Activated CD8-positive, alpha-beta T cell treated with anti-CD3 and anti-CD28 coated beads, Interleukin-2, amount 10 ng/mL, durations not matched to agents 7 days and 5 days (primary cell): ENCODE measurements at regions not wholly inside any gene's neighbourhood (a gene's known extent, or its start where the extent isn't known, plus 50 kb on each side); places are given as distances from the start of the nearest gene placed in this dataset.

ENCODE experiments used
- ATAC-seq: fragments of 150-1000 bp; cut with Tn5 transposase; one replicate; pipeline ENCODE4 v1.10.0; 2021; ENCODE audit warnings: moderate library complexity
- CTCF ChIA-PET: fragments of 350-600 bp; sonication (Branson Sonifier 250); formaldehyde crosslinking; loops from one replicate; lab custom pipeline; 2021; ENCODE audit warnings: antibody characterized with exemption; lab: Charles Lee
- POLR2A ChIA-PET: fragments of 350-600 bp; sonication (Branson Sonifier 250); formaldehyde crosslinking; loops from one replicate; lab custom pipeline; 2021; ENCODE audit warnings: antibody characterized with exemption; lab: Charles Lee
- DNase-seq: peaks from one replicate; pipeline ENCODE4 v3.0.0-alpha.2; 2020
- H3K27ac Mint-ChIP-seq: one replicate; pipeline ENCODE4 v1.8.0; 2021; ENCODE audit warnings: mild to moderate bottlenecking, mixed read lengths
- H3K27me3 Mint-ChIP-seq: one replicate; pipeline ENCODE4 v1.8.0; 2021; ENCODE audit warnings: low read depth, mixed read lengths
- H3K36me3 Mint-ChIP-seq: one replicate; pipeline ENCODE4 v1.8.0; 2021; ENCODE audit warnings: low read depth, mixed read lengths
- H3K4me1 Mint-ChIP-seq: one replicate; pipeline ENCODE4 v1.8.0; 2021; ENCODE audit warnings: low read depth, mixed read lengths
- H3K4me3 Mint-ChIP-seq: one replicate; pipeline ENCODE4 v1.8.0; 2021; ENCODE audit warnings: mild to moderate bottlenecking, mixed read lengths
- H3K9me3 Mint-ChIP-seq: one replicate; pipeline ENCODE4 v1.8.0; 2022; ENCODE audit warnings: mixed read lengths; ENCODE audit not compliant: insufficient read depth

DNA sequence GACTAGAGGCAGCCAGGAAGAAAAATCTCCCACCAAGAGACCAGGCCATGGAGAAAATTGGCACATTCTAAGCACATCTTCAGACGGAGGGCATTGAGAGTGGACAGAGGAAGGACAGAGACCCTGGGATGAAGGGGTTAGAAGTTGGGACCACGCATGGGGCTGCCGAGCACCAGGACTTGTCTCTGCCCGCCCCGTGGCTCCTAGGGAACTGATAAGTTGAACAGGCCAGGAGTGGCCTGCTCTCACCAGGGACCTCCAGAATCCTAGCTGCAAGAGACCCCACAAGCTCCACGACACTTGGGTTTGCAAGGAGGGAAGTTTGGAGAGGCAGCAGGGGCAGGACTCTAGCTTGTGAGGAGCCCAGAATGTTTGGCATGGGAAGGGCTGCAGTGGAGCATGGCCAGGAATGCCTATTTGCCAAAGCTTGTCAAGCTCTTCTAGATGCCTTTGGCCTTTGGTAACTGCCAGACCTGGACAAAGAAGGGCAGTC lies 355.1 kb downstream of the NSUN3 start:
- Mint-ChIP-seq H3K27ac (no peak overlapping the region), H3K9me3 (no peaks in the 10 kb centered on the region), H3K4me3 (no peak overlapping the region), H3K4me1 (no peaks in the 10 kb centered on the region), H3K27me3 (no peaks in the 10 kb centered on the region), H3K36me3 (no peaks in the 10 kb centered on the region)
- no peak for DNase-seq
- ATAC-seq = no peak
- ChIA-PET POLR2A (no interaction called here), CTCF (no interaction called here)

DNA sequence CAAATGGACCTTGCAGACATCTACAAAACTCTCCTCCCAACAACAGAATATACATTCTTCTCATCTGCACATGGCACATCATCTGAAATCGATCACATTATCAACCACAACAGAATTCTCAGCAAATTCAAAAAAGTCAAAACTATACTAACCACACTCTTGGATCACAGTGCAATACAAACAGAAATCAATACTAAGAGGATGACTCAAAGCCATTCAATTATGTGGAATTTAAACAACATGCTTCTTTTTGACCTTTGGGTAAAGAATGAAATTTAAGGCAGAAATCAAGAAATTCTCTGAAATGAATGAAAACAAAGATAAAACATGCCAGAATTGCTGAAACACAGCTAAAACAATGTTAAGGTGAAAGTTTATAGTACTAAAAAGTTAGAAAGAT lies 358.1 kb downstream of the NSUN3 start:
- Mint-ChIP-seq H3K27me3 (no peaks in the 10 kb centered on the region), H3K9me3 (no peaks in the 10 kb centered on the region), H3K4me3 (no peak overlapping the region), H3K4me1 (no peaks in the 10 kb centered on the region), H3K36me3 (no peaks in the 10 kb centered on the region), H3K27ac (no peak overlapping the region)
- CTCF ChIA-PET = no interaction called here
- DNase-seq (no peak), ATAC-seq (no peak)
- POLR2A ChIA-PET = no interaction called here

DNA sequence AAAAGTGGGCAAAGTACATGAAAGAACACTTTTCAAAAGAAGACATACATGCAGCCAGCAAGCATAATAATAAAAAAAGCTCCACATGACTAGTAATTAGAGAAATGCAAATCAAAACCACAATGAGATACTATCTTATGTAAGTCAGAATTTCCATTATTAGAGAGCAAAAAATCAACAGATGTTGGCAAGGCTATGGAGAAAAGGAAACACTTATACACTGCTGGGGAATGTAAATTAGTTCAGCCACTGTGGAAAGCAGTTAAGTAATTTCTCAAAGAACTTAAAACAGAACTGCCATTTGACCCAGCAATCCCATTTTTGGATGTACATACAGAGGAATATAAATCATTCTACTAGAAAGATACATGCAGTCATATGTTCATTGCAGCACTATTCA lies 360.7 kb downstream of the NSUN3 start:
- CTCF ChIA-PET = no interaction called here
- Mint-ChIP-seq H3K9me3 (no peaks in the 10 kb centered on the region), H3K4me1 (no peaks in the 10 kb centered on the region), H3K4me3 (no peak overlapping the region), H3K36me3 (no peaks in the 10 kb centered on the region), H3K27ac (no peak overlapping the region), H3K27me3 (no peaks in the 10 kb centered on the region)
- ATAC-seq (no peak), DNase-seq (no peak)
- POLR2A ChIA-PET = no interaction called here

DNA sequence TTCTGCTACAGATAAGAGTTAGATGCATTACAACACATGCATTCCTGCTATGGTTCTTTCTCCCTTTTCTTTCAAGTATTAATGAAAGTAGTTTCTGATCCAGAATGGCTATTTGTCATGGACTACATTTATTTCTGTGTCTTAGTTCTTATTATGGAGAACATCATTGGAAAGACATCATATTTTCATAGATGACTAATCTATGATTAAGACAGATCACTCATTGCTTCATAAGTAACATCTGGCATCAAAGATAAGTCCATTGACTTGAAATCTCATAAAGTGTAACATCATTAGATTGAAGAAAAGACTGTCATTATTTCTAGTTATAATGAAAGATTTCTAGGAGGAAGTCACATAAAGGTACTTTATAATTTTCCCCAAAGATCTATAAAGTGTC lies 366.7 kb downstream of the NSUN3 start:
- no peaks in the 10 kb centered on the region for H3K9me3 Mint-ChIP-seq
- no peaks in the 10 kb centered on the region for H3K27me3 Mint-ChIP-seq
- DNase-seq (no peak), ATAC-seq (no peak)
- no peaks in the 10 kb centered on the region for H3K4me1 Mint-ChIP-seq
- H3K36me3 Mint-ChIP-seq = no peaks in the 10 kb centered on the region
- no peak overlapping the region for H3K4me3 Mint-ChIP-seq
- no peak overlapping the region for H3K27ac Mint-ChIP-seq
- CTCF ChIA-PET = no interaction called here
- POLR2A ChIA-PET = no interaction called here

DNA sequence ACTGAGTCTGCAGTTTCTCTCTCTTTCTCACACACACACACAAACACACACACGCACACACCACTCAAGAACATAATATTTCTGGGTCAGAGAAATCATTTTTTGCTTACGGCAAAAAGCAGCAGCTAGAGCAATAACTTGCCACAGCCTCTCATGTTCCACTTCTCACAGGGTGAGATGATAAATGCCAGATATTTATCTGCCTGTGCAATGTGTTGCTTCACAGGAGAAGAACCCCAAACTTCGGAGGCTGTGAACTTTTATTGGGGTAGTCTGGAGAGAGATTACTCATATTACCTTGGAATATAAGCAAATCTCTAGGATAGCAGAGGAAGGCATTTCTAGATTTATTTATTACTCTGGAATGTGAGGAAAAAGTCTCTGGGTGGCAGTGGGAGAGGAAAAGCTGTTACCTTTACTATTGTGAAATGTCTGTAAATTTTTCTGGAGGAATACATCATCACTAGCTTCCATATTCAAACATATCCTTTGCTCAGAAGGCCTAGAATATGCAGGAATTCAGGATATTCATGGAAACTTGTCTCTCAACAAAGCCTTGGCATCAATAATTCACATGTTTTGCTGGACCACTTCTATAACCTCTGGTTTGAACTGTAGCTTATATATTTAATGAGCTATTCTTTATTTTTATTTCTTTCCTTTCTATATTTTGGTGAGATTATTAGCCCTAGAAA lies 369.2 kb downstream of the NSUN3 start:
- DNase-seq (no peak), ATAC-seq (no peak)
- Mint-ChIP-seq H3K4me3 (no peak overlapping the region), H3K4me1 (no peaks in the 10 kb centered on the region), H3K27me3 (no peaks in the 10 kb centered on the region), H3K9me3 (no peaks in the 10 kb centered on the region), H3K36me3 (no peaks in the 10 kb centered on the region), H3K27ac (no peak overlapping the region)
- ChIA-PET POLR2A (no interaction called here), CTCF (no interaction called here)

DNA sequence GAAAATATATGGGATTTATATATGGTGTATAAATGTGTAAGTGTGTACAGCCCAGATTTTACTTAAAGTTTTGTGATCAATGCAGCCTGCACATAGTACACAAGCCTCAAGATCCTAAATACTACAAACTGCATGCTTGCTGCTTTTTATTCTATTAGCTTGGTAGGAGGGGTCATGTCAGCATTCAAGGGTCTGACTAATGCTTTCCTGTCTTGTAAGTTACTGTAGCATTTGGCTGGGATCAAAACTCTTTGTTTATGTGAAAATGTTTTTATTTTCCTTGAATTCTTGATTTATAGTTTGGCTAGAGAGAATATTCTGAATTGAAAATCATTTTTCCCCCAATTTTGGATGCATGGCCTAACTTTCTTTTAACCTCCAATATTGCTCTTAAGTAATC lies 370.9 kb downstream of the NSUN3 start:
- Mint-ChIP-seq H3K36me3 (no peaks in the 10 kb centered on the region), H3K4me1 (no peaks in the 10 kb centered on the region), H3K27ac (no peak overlapping the region), H3K9me3 (peaks cover 7% of the 10 kb centered on the region), H3K27me3 (no peaks in the 10 kb centered on the region), H3K4me3 (no peak overlapping the region)
- ChIA-PET CTCF (no interaction called here), POLR2A (no interaction called here)
- ATAC-seq (no peak), DNase-seq (no peak)

DNA sequence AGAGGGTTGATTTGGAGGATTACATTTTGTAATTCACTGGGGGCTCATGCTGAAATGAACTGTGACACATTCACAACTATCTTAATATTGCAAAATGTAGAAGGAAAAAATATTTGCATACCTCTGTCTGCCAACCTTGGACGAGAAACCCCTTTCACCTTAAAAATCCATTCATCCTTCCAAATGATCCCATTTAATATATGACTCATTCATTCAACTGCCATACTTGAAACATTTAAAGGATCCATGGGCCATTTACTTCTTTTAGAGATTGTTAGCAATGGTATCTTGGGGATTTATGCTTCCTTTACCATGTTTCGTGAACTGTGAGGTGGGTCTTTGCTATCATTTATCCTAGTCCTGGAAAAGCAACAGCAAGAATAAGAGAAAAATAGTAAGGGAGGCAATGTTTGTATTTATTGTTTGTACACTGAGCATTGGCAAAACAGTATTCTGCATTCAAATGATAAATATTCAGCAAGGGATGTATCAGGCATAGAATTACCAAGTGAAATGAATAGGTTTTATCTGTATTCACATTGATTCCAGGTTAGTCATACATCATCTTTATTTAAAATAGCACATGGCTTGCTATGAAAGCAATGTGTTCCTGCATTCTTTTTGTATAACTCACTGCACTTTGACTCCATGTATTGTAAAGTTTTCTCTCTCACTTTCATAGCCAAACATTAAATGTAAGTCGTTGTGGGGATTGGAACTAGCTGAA lies 378.1 kb downstream of the NSUN3 start:
- no peak for ATAC-seq
- Mint-ChIP-seq H3K9me3 (peaks cover 11% of the 10 kb centered on the region), H3K36me3 (no peaks in the 10 kb centered on the region), H3K27ac (no peak overlapping the region), H3K4me1 (no peaks in the 10 kb centered on the region), H3K27me3 (no peaks in the 10 kb centered on the region), H3K4me3 (no peak overlapping the region)
- POLR2A ChIA-PET = no interaction called here
- CTCF ChIA-PET = no interaction called here
- no peak for DNase-seq

DNA sequence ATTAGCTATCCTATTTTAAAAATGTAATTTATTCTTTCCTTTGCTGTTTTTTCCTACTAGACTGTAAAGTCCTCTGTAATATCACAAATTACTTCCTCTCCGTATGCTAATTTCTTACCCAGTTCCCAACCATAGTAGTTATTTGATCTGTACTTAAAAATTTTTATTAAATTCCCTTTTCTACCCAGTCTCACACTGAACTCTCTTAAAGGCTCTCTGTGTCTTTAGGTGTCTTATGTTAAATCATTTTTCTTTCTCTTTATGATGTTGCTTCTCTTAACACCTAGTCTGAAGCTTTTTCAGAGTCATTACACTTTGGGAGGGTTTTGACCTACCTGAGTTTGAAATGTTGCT lies 378.6 kb downstream of the NSUN3 start:
- DNase-seq = no peak
- ChIA-PET POLR2A (no interaction called here), CTCF (no interaction called here)
- no peak overlapping the region for H3K27ac Mint-ChIP-seq
- no peak for ATAC-seq
- no peaks in the 10 kb centered on the region for H3K4me1 Mint-ChIP-seq
- no peak overlapping the region for H3K4me3 Mint-ChIP-seq
- no peaks in the 10 kb centered on the region for H3K27me3 Mint-ChIP-seq
- H3K36me3 Mint-ChIP-seq = no peaks in the 10 kb centered on the region
- peaks cover 11% of the 10 kb centered on the region for H3K9me3 Mint-ChIP-seq

DNA sequence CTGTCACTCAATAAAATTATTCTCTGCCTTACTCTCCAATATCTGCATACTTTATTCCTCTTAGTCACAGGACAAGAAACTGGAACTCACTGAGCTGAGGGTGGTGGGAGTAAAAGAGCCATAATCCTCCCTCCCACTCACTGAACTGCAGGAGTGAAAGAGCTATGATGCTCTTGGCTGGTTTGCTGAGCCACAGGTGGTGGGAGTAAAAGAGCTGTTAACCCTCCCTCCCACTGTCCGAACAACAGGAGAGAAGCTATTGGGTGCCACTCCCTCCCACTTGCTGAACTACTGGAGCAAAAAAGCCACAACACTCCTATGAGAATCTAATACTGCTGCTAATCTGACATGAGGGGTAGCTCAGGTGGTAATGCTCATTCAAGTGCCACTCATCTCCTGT lies 391.0 kb downstream of the NSUN3 start:
- Mint-ChIP-seq H3K4me3 (no peak overlapping the region), H3K4me1 (no peaks in the 10 kb centered on the region), H3K36me3 (no peaks in the 10 kb centered on the region), H3K27ac (no peak overlapping the region), H3K27me3 (no peaks in the 10 kb centered on the region), H3K9me3 (no peaks in the 10 kb centered on the region)
- ATAC-seq (no peak), DNase-seq (no peak)
- POLR2A ChIA-PET = interaction anchor here (0.6 kb wide), 1 partner anchor 21 kb away, joined by 3 read pairs; no protein-coding TSS in a partner anchor
- CTCF ChIA-PET = no interaction called here

DNA sequence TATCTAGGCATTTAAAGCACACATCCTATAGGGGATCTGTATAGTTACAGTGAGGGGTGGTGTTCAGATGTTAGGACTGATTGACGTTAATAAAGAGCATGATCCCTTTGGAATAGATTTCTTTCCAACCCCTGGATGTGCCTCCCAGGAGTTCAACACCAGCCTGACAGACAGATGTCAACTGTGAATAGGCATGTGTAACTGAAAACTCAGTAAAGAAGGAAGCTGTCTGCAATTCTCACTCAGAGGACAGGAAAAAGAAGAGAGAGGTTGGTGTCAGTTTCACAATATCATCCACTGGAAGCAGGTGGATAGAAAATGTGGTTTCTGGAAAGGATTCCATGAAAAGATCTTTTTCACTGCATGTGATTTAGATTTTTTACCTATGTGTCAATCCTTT lies 396.3 kb downstream of the NSUN3 start:
- DNase-seq = no peak
- Mint-ChIP-seq H3K4me1 (no peaks in the 10 kb centered on the region), H3K4me3 (no peak overlapping the region), H3K27me3 (no peaks in the 10 kb centered on the region), H3K36me3 (no peaks in the 10 kb centered on the region), H3K9me3 (no peaks in the 10 kb centered on the region), H3K27ac (no peak overlapping the region)
- CTCF ChIA-PET = no interaction called here
- POLR2A ChIA-PET = no interaction called here
- ATAC-seq = no peak

DNA sequence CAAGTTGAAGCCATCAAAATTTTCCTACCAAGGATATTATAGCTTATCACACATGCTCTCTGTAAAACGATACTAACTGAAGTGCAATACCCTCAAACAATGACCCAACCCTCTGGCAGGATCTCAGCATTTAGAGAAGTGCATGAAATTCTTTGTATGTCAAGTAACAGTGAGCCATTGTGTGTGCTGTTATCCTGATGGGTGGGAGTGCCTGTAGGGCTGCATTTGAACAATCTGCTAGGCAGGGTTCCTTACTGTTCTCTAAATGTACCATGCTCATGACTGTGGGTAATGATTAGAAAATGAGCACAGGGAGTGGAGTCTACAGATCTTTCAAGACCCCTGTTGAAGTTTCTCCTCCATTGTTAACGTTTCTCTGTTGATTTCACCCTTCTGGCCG lies 398.1 kb downstream of the NSUN3 start:
- ChIA-PET CTCF (no interaction called here), POLR2A (no interaction called here)
- Mint-ChIP-seq H3K4me3 (no peak overlapping the region), H3K27ac (no peak overlapping the region), H3K9me3 (no peaks in the 10 kb centered on the region), H3K4me1 (no peaks in the 10 kb centered on the region), H3K36me3 (no peaks in the 10 kb centered on the region), H3K27me3 (no peaks in the 10 kb centered on the region)
- ATAC-seq (no peak), DNase-seq (no peak)

DNA sequence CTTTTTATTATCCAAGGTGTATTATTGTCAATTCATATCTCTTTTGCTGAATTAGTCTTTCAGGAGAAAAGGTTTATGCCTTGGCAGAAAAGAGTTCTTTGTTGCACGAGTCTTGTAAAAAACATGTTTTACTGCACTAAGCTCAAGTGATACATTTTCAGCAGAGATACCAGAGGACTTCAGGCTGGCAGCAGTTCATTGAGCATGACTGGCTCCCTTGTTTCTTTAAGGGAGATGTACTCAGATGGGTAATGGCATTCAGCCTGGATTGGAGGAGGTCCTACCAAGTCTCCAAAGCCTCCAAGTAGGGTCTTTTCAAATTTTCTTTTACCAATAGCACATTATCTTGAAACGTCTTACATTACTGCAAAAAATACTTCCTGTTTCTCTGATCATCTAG lies 400.1 kb downstream of the NSUN3 start:
- Mint-ChIP-seq H3K4me3 (no peak overlapping the region), H3K27me3 (no peaks in the 10 kb centered on the region), H3K9me3 (no peaks in the 10 kb centered on the region), H3K27ac (no peak overlapping the region), H3K4me1 (no peaks in the 10 kb centered on the region), H3K36me3 (no peaks in the 10 kb centered on the region)
- ATAC-seq = no peak
- no peak for DNase-seq
- ChIA-PET CTCF (no interaction called here), POLR2A (no interaction called here)
